Limb (tissue), 2 donors: ENCODE measurements at regions not wholly inside any gene's neighbourhood (a gene's known extent, or its start where the extent isn't known, plus 50 kb on each side); places are given as distances from the start of the nearest gene placed in this dataset.

Experiments used
- DNase-seq, 2 donors: peaks; one replicate each; pipeline ENCODE4 v3.0.0-alpha.2; 2016; ENCODE audit errors: extremely low spot score in 2 of 2

- DNase-seq = no peak
Observed at GRCh38 chr12:108033090-108033489, 96.0 kb upstream of the WSCD2 start.

GRCh38 chr12:108035372-108035771 lies 93.7 kb upstream of the WSCD2 start:
- DNase-seq = no peak

- no peak for DNase-seq
Observed at GRCh38 chr12:108037960-108038359, 91.1 kb upstream of the WSCD2 start.

GRCh38 chr12:108039794-108040193 lies 89.3 kb upstream of the WSCD2 start:
- DNase-seq = no peak

- no peak for DNase-seq
Observed at GRCh38 chr12:108040947-108041346, 88.1 kb upstream of the WSCD2 start.

- no peak for DNase-seq
Observed at GRCh38 chr12:108043286-108043685, 85.8 kb upstream of the WSCD2 start.

GRCh38 chr12:108043750-108044533 lies 85.1 kb upstream of the WSCD2 start:
- DNase-seq = no peak

GRCh38 chr12:108046135-108046534 lies 83.0 kb upstream of the WSCD2 start:
- DNase-seq = no peak

GRCh38 chr12:108046650-108047049 lies 82.4 kb upstream of the WSCD2 start:
- DNase-seq = no peak

- DNase-seq = peak in 1 of 2 donors; percentile 34
Observed at GRCh38 chr12:108047071-108047550, 82.0 kb upstream of the WSCD2 start.

GRCh38 chr12:108048686-108049085 lies 80.4 kb upstream of the WSCD2 start:
- DNase-seq = no peak

GRCh38 chr12:108050696-108051095 lies 78.4 kb upstream of the WSCD2 start:
- DNase-seq = no peak

- DNase-seq = no peak
Observed at GRCh38 chr12:108052260-108052659, 76.8 kb upstream of the WSCD2 start.

GRCh38 chr12:108053512-108053911 lies 75.6 kb upstream of the WSCD2 start:
- DNase-seq = no peak

GRCh38 chr12:108054496-108054895 lies 74.6 kb upstream of the WSCD2 start:
- no peak for DNase-seq

- no peak for DNase-seq
Observed at GRCh38 chr12:108055141-108055540, 73.9 kb upstream of the WSCD2 start.

GRCh38 chr12:108060067-108060466 lies 69.0 kb upstream of the WSCD2 start:
- DNase-seq = no peak

GRCh38 chr12:108060903-108061302 lies 68.2 kb upstream of the WSCD2 start:
- no peak for DNase-seq

GRCh38 chr12:108063192-108063591 lies 65.9 kb upstream of the WSCD2 start:
- no peak for DNase-seq

- DNase-seq = no peak
Observed at GRCh38 chr12:108065069-108065468, 64.0 kb upstream of the WSCD2 start.

- no peak for DNase-seq
Observed at GRCh38 chr12:108066583-108067577, 62.2 kb upstream of the WSCD2 start.

- no peak for DNase-seq
Observed at GRCh38 chr12:108069651-108070165, 59.4 kb upstream of the WSCD2 start.
